Nephron progenitor cell (in vitro differentiated cells): ENCODE measurements at regions not wholly inside any gene's neighbourhood (a gene's known extent, or its start where the extent isn't known, plus 50 kb on each side); places are given as distances from the start of the nearest gene placed in this dataset.

Source experiments
- DNase-seq: peaks from one replicate; pipeline ENCODE4 v3.0.0; 2021
- H3K27ac Mint-ChIP-seq: 2 replicates; pipeline ENCODE4 v1.8.0; 2021; ENCODE audit warnings: mild to moderate bottlenecking, moderate library complexity, mixed read lengths
- H3K27me3 Mint-ChIP-seq: 2 replicates; pipeline ENCODE4 v1.8.0; 2021; ENCODE audit warnings: mild to moderate bottlenecking, low read depth, mixed read lengths; ENCODE audit not compliant: poor library complexity
- H3K36me3 Mint-ChIP-seq: 2 replicates; pipeline ENCODE4 v1.8.0; 2021; ENCODE audit warnings: low read depth, mixed read lengths
- H3K4me1 Mint-ChIP-seq: 2 replicates; pipeline ENCODE4 v1.8.0; 2021; ENCODE audit warnings: mixed read lengths
- H3K4me3 Mint-ChIP-seq: 2 replicates; pipeline ENCODE4 v1.8.0; 2021; ENCODE audit warnings: mild to moderate bottlenecking, moderate library complexity, mixed read lengths
- H3K9me3 Mint-ChIP-seq: 2 replicates; pipeline ENCODE4 v1.8.0; 2021; ENCODE audit warnings: mild to moderate bottlenecking, moderate library complexity, mixed read lengths
- CTCF ChIP-seq: fragments of 200-600 bp; sonication (generic); IDR thresholded peaks from 2 replicates; pipeline ENCODE4 v1.5.0; 2021; ENCODE audit warnings: antibody characterized with exemption

GRCh38 chr11:95717314-95717713 is 72.3 kb downstream of the FAM76B start:
- peaks cover 3% of the 10 kb centered on the region for H3K27me3 Mint-ChIP-seq
- no peak overlapping the region for H3K27ac Mint-ChIP-seq
- H3K9me3 Mint-ChIP-seq: peaks cover 7% of the 10 kb centered on the region
- no peaks in the 10 kb centered on the region for H3K36me3 Mint-ChIP-seq
- peaks cover 20% of the 10 kb centered on the region for H3K4me1 Mint-ChIP-seq
- DNase-seq: no peak
- no peak for TF ChIP-seq CTCF
- H3K4me3 Mint-ChIP-seq: no peak overlapping the region

GRCh38 chr11:95716266-95716665 is 73.3 kb downstream of the FAM76B start:
- Mint-ChIP-seq H3K4me1 (peaks cover 20% of the 10 kb centered on the region), H3K36me3 (no peaks in the 10 kb centered on the region), H3K9me3 (peaks cover 7% of the 10 kb centered on the region), H3K27ac (no peak overlapping the region), H3K27me3 (peaks cover 1% of the 10 kb centered on the region), H3K4me3 (no peak overlapping the region)
- DNase-seq: no peak
- no peak for TF ChIP-seq CTCF

GRCh38 chr11:95715777-95716241 is 73.8 kb downstream of the FAM76B start:
- Mint-ChIP-seq H3K27ac (no peak overlapping the region), H3K4me3 (no peak overlapping the region), H3K36me3 (no peaks in the 10 kb centered on the region), H3K9me3 (peaks cover 7% of the 10 kb centered on the region), H3K4me1 (peaks cover 20% of the 10 kb centered on the region), H3K27me3 (no peaks in the 10 kb centered on the region)
- TF ChIP-seq CTCF: no peak
- DNase-seq: no peak

GRCh38 chr11:95714843-95715776 is 74.5 kb downstream of the FAM76B start:
- H3K4me3 Mint-ChIP-seq: no peak overlapping the region
- H3K27me3 Mint-ChIP-seq: no peaks in the 10 kb centered on the region
- no peak for DNase-seq
- H3K9me3 Mint-ChIP-seq: peaks cover 7% of the 10 kb centered on the region
- TF ChIP-seq CTCF: no peak
- peaks cover 20% of the 10 kb centered on the region for H3K4me1 Mint-ChIP-seq
- no peaks in the 10 kb centered on the region for H3K36me3 Mint-ChIP-seq
- H3K27ac Mint-ChIP-seq: no peak overlapping the region

GRCh38 chr11:95713428-95713827 is 76.2 kb downstream of the FAM76B start:
- Mint-ChIP-seq H3K4me1 (peaks cover 18% of the 10 kb centered on the region), H3K36me3 (no peaks in the 10 kb centered on the region), H3K27me3 (no peaks in the 10 kb centered on the region), H3K9me3 (peaks cover 7% of the 10 kb centered on the region), H3K4me3 (no peak overlapping the region), H3K27ac (no peak overlapping the region)
- DNase-seq: no peak
- no peak for TF ChIP-seq CTCF

- Mint-ChIP-seq H3K4me1 (peaks cover 9% of the 10 kb centered on the region), H3K4me3 (no peak overlapping the region), H3K27ac (no peak overlapping the region), H3K9me3 (peaks cover 7% of the 10 kb centered on the region), H3K36me3 (no peaks in the 10 kb centered on the region), H3K27me3 (no peaks in the 10 kb centered on the region)
- no peak for DNase-seq
- TF ChIP-seq CTCF: no peak
Observed at GRCh38 chr11:95711945-95712221, 77.7 kb downstream of the FAM76B start.
